ENCODE measurements at regions not wholly inside any gene's neighbourhood (a gene's known extent, or its start where the extent isn't known, plus 50 kb on each side); places are given as distances from the start of the nearest gene placed in this dataset.

DNA sequence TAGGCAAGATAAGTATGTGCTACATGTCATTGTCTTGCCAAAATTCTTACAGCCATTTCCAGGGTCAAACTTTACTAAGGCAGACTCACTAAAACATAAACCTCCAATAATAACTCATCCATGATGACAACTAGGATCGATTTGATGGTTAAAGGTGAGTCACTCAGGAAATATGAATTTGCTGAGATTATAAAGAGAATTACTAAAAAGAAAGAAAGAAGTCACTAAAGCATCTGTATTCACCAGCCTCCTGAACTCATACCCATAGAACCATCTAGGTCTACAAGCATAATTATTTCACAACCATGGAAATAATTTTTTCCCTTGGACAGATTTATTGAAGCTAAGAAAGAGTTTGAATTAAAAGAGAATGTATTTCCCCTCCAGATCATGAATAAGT lies 258.6 kb downstream of the TLE1 start:
- TF ChIP-seq CTCF (IDR thresholded peaks at IDR 0.05; ENCODE audit: insufficient read depth, low read length, poor library complexity, severe bottlenecking): no peak
- TF ChIP-seq EZH2phosphoT487 (conservative IDR thresholded peaks at IDR 0.05; ENCODE audit: low read length): no peak
